Right forelimb (tissue), 1 donor: ENCODE measurements at regions not wholly inside any gene's neighbourhood (a gene's known extent, or its start where the extent isn't known, plus 50 kb on each side); places are given as distances from the start of the nearest gene placed in this dataset.

ENCODE experiments used
- DNase-seq: peaks from one replicate; pipeline ENCODE4 v3.0.0-alpha.2; 2018

DNA sequence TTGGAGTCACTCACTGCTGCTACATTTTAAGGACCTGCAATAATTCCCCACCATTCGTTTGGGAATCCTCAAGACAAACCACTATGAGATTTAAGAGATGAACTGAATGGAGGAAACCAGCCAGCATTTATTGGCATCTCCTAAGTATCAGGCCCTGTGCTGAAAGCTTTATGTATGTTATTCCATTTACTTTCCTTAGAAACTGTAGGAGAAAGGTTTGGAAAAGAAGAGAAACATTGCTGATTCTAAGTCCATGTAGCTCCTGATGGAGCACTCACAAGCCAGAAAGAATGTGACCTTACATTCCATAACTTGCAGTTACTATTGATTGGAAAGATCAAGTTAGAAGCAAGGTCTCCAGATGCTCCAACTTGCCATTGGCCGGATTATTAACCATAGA is 267.4 kb downstream of the GAS1 start:
- no peak for DNase-seq

DNA sequence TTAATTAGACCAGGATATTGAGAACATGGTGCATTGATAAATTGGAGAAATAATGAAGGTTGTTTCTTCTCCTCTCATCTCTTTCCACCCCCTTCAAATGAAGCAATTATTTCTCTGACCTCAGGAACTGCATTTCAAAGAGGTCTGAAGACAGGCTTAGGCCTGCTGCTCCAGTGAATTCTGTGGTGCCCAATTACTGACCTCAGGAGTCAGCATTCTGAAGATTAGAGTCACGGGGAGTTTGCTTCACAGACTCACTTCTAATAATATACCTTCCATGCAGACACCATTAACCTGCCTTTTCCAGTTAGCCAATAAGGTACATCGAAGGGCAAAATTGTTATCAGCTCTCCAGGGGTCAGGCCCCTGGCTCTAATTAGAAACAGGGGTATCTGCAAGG is 270.9 kb downstream of the GAS1 start:
- DNase-seq = no peak

DNA sequence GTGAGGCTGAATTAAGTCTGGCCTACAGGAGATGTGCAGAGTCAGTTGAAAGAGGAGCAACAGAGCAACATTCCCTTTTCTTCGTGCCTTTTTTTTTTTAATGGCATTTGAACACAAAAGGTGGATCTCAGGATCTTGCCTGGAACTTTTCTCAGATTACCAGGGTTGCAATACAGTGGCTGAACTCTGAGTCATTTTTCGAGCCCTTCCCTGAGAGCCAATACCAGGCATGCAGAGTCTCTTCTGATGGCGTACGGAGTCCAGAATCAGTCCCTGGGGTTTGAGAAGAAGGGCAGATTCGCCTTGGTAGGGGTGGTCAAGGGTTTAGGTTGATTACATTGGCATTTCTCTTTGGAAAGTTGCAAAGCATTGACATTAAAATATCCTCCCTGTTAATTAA is 271.5 kb downstream of the GAS1 start:
- DNase-seq = no peak

DNA sequence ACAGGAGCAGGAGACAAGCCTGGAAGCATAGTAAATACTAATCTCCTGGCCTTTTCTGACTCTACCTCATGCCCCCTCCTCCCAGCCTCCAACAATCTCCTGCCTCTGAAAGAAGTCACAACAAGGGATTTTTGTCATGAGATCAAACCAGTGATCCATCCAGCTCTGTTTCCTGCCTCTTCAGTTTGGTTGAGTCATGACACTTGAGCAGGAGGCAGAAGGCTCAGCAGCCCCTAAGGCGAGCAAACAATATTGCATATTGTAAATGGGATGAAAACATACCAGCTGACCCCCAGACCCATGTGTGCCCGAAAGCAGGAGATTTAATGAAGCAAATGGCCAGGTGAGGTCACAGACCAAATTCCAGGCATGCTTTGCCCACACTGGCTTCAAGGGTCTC is 272.8 kb downstream of the GAS1 start:
- DNase-seq = no peak

DNA sequence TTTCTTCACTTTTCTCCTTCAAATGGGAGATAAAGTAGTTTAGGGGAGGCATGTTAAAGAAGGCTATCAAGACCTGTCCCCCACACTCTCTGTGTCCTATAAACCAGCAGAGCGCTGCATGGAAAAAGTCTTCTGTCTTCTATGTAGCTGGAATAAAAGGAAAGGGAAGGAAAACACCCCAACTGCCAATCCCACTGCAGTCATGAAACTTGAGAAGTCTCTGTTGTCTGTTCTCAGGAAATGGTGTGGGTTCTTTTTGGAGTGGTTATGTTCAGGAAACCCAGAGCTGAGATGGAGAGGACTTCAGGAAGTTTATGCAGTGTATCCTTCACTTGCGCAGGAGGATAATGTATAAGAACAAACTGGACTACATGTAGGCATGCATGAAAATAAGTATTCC is 274.3 kb downstream of the GAS1 start:
- no peak for DNase-seq

DNA sequence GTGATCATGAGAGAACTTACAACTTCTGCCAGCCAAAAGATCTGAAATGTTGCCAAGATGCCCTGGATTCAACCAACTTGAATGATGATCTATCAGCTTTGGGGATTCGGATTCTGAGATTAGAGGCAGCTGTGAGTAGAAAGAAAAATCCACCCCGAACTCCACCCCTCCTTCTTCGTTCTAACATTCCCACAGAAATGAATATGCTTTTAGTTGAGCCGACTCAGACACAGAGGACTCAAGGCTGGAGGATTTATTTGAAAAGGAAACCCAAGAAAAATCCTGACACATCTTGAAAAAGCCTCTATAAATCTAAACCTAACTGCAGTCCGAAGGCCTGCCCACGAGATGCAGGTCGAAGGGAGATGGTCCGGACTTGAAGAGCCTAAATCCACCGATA is 275.0 kb downstream of the GAS1 start:
- no peak for DNase-seq

DNA sequence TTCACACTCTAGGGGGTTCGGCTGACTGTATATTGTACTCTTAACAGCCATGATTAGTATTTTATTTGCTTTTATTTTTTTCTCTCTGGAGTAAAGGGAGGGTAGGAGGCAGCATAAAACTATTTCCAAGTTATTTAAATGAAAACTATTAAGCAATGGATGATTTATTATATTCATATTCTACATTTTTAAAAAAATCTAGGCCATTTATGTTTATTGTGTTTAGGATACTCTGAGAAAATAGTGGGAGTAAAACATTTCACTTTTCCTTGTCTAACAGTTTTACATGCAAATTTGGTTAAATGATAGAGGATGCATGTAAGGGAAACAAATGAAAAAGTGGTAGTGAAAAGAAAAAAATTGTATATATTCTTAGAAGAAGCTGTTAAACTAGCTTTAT is 276.3 kb downstream of the GAS1 start:
- DNase-seq = no peak

DNA sequence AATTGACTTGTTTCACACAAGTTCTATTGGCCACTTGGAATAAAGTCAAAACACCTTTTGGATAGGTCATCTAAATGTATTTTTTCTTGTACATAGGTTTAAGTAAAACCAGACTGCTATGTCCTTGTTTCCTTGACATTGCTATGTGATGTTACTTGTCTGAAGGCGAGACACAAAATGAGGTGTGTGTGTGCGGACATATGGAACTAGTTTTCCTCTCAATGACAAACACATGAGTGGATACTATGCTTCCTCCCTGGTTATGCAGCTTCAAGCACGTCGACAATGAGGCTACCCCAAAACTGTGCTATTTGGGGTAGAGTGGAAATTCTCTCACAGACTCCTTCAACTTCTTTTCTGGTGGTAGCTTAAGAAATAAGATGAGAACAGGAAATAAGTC is 276.8 kb downstream of the GAS1 start:
- DNase-seq = no peak

DNA sequence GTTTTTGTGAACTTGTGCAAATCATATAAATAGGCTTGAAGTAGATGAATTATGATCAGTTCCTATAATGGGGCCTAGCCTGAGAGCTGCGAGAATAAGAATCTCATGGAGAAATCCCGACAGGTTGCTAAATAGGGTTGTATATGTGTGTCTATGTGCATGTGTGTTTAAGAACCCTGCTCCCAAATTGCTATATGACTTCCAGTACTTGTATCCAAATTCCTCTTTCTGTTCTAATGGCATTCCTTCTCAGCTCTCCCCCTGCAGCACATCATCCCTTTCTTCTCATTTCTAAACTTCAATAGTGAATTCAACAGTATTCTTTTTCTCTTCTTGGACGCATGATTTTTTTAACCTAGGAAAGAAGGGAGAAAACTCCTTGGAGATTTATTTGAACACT is 277.2 kb downstream of the GAS1 start:
- DNase-seq = no peak

DNA sequence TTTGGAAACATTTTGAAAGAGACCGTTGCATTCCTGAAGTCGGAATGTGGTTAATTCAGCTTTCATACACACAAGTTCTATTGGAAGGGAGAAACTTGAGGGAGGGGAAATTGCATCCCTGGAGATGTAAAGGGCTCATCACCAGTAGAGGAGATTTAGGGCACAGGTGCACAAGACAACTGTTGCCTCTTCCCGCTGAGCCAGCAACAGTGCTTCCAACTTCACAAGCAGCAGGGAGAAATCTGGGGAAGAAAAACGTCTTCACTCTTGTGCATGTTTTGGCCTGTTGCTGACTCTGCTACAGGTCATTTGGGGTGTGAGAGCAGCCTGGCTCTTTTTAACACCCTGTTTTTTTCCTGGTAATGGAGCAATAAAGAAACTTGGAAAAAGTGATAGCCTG is 277.9 kb downstream of the GAS1 start:
- DNase-seq = peak; percentile 46

DNA sequence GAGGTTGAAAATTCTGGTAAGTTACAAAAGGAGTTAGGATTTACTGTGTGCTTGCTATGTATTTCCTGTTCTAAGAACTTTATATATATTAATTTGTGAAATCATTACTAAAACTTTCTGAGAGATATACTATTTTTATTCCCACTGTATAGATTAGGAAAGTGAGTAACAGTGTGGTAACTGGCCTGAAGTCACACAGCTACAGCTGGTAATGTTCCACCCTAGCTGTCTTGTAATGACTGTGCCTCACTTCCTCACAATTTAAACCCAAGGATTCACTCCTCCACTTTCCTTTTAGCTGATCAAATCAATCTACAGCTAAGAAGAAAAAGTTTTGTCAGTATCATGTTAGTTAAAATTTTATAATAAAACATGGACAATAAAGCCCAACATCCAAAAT is 278.8 kb downstream of the GAS1 start:
- DNase-seq = no peak

DNA sequence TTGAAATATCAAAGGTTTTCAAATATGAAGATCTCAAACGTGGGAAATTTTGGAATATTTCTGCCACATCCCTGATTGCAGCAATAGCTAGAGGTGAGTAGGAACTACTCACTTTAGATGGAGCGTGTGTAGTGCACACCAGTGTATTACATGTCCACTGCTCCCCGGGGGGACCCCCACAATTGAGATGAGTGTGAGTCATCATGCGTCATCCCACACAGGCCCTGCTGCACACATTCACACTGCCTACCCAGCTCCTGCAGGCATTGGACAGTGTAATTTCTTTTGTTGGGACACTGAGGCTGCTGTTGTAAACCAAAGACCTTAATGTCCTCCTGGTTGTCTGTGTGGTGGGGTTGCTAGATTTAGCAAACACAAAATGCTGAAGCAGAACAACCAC is 280.0 kb downstream of the GAS1 start:
- DNase-seq = no peak

DNA sequence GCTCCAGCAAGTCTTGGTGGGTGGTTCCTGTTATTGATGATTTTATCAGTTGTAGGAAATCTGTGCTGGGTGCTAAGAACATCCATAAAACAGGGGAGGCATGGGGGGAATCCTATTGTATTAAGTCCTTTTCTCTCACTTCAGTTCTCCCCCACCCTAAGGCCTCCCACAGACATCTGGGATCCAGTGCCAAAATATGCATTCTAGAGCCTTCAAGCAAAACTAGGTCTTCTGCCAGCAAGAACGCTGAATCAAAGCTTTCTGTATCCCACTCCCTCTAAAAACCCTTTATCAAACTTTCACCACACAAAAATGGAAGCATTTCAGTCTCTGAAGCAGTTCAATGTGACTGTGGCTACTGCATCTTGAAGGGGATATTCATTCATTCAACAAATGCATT is 281.9 kb downstream of the GAS1 start:
- no peak for DNase-seq

DNA sequence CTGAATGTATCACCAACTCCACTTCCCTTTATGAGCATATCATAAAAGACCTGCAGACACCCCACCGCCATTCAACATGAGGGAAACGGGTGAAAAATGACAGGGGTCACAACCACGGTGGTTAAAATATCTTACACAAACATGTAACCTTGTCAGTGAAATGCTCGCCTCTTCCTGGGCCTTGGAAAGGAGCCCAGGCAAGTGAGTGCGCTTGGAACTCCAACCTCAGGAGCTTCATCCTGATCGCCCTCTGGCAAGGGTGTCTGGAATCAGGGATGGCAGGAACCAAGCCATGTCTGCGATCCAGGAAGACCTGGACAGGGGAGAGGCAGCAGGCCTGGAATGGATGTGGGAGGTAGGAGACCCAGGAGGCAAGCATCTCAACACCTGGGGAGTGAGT is 282.7 kb downstream of the GAS1 start:
- no peak for DNase-seq

DNA sequence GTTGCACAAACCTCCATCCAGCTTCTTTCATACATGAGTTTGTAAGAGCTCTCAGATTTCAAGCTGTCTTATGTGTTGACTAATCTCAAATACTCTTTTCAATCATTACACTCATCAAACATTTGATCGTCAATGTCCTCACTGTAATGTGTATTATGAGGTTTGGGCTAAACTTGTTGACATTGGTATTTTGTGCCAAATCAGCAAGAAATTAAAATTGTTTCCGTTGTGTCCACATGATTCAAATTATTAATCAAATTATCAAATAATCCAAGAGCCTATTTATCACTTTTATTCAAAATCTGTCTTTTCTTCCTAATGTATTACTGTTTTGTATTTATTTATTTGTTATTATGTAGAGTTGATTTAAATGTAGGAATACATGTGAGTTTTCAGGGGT is 283.4 kb downstream of the GAS1 start:
- no peak for DNase-seq

DNA sequence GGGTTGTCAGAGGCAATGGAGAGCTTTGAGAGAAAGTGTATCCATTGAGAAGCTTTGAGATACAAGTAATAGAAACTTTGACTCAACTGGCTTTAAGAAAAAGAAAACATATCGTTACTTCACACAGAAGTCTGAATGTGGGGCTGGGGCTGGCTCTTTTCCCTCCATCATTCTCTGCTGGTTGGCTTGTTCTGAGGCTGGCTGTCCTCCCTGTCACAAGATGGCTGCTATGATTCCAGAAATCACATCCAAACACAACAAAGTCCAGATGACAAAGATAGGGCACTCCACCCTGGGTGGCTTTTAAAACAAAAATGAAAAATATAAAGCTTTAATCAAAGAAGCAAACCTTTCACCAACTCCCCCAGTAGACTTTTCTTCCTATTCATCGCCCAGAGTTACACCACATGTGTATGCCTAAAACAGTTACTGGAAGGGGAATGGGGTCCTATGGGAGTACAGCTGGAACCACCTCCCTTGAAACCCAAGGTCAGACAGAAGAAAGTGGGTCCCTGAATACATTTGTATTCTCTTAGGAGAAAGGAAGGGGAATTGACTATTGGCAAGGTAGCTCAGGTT is 284.3 kb downstream of the GAS1 start:
- no peak for DNase-seq

DNA sequence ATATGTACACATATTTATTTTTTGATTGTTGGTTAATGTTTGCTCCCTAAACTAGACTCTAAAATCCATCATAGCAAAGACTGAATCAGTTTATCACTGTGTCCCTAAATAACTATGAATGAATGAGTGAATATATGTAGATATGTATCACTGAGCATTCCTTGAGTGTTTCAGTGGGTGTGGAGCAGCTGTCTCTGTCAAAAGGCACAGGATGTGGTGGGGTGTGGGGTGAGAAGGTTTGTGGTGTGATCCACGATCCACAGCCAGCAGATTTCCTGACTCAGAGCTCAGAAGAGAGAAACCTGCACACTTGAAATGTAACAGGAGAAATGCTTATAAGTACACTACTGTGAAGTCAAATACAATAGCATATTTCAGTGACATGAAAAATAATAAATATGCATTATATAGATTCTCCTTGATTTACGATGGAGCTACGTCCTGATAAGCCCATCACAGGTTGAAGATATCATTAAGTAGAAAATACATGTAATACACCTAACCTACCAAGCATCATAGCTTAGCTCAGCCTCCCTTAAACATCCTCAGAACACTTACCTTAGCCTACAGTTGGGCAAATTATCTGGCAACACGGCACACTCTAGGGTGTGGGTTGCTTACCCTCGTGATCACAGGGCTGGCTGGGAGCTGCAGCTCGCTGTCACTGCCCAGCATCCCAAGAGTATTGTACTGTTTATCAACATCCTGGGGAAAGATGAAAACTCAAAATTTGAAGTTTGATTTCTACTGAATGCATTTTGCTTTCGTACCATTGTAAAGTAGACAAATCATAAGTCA is 287.0 kb downstream of the GAS1 start:
- no peak for DNase-seq

DNA sequence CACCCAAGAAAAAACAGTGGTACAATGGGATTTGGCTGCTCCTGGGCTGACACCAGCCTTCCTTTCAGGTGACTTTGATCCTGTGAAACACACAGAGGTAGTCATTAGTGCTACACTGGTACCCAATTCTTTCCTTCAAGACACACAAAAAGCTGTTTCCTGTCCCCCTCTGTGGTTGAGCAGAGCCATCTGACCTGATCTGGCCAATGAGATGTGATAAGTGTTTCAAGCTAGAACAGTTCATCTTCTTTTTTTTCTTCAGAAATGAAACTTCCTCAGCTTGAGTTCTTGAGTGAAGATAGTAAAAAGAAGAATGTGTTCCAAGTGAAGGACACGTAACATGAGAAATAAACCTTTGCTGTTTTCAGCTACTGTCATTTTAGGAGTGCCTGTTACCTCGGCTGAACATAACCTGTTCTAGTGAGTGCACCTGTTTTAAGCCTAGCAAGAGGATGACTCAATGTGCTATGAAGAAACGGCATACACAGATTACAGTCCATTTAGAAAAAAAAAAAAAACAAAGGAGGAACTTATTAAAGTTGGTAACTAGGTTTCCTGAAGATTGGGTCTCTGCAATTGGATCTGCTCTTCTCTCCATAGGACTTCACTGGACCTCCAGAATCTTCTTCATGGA is 287.8 kb downstream of the GAS1 start:
- no peak for DNase-seq

DNA sequence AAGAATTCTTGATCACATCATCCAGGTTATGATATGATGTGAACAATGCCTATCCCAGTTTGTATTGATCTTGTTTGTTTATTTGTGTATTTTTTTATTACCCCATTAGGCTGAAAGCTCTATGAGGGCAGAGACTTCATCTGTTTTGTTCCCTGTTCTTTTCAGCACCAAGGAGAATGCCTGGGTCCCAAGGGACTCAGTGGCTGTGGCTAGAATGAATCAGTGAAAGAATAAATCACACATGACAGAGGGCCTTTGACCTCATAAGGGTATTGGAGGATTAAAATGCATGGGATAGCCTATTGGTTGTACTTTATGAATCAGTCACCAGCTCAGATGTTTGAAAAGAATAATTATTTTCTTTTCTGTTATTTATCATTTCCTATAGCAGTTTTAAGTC is 292.2 kb downstream of the GAS1 start:
- no peak for DNase-seq

DNA sequence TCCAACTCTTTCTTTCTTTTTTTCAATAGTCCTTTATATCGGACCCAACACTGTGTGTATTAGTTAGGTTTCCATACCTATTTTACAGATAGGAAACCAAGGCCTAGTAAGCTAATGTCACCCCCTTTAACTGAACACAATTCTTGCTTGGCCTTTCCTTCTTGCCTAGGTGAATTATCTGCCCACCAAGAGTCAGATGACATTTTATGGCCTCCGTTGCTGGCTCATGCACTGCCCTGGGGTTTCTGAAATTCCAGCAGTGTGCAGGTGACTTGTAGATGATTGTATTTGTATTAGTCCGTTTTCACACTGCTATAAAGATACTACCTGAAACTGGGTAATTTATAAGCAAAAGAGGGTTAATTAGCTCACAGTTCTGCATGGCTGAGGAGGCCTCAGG is 293.8 kb downstream of the GAS1 start:
- no peak for DNase-seq

DNA sequence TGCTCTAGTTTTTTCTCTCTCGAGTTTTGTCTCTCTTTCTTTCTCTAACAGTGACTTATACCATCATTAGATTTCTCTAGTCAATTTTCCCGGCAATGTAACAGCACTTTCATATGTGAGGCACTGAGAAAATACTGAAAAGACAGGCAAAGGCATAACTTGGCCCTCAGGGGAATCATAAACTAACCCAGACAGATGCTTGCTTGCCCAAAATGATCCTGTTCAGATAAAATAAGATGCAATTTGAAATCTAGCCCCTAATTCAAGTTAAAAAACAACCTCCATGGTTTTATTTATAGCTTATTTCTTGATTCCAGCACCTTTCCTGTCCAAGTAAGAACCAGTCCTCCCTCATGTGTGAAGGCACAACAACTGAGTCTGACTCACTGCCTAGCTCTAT is 294.6 kb downstream of the GAS1 start:
- DNase-seq = no peak

DNA sequence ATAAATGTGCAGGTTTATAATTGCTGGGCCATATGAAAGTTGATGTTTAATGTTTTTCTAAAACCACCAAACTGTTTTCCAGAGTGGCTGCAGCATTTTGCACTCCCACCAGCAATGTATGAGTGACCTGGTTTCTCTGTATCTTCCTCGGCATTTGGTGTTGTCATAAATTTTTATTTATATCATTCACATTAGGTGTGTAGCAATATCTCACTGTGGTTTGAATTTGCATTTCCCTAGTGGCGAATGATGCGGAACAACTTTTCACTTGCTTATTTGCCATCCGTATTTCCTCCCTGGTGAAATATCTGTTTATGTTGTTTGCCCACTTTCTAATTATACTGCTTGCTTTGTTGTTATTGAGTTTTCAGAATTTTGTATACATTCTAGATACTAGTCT is 295.7 kb upstream of the TUT7 start:
- DNase-seq = no peak

DNA sequence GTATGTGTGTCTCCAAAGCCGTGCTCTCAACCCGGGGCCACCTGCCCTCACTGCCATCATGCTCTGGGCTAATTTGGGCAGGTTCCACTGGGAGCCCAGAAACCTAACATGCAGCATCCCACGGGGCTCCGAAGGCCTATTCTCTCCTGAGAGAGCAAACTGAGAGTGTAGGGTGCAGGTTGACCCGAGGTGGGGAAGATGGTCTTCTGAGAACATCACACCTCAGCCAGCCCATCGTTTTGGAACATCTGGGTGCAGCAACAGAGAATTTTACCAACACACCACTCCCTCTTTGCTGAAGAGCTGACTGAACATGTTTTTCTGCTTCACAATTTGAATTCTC is 294.6 kb upstream of the TUT7 start:
- DNase-seq = no peak

DNA sequence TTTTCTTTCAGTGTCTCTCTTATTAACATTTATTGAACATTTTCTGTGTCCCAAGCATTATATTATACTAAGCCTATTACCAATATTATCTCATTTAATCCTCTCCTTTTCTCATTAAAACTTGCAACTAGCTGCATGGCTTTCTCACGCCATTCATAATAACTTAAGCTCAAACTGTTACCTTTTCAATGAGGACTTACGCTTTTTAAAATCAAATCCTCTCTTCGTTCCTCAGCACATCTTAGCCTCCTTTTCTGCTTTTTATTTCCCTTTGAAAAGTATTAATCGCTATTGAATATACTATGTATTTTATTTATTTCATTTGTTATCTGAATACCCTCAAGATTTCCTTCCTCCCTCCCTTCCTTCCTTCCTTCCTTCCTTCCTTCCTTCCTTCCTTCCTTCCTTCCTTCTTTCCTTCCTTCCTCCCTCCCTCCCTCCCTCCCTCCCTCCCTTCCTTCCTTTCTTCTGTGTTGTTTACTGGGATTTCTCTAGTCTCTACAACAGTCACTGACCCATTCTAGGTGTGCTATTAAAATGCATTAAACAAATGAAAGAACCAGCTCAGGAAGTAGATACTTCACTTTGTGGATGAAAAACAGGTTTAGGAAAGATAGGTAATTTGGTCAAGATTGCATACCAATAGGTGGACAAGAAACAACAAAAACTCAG is 294.1 kb upstream of the TUT7 start:
- DNase-seq = no peak
